ENCODE measurements at regions not wholly inside any gene's neighbourhood (a gene's known extent, or its start where the extent isn't known, plus 50 kb on each side); places are given as distances from the start of the nearest gene placed in this dataset.
"Not testable (repeated sequence)": the region's sequence is repeated elsewhere in the genome, so short reads cannot be mapped to it uniquely, and the experiment has no call there.

GRCh38 chr1:30146448-30146847, 576.9 kb downstream of the MATN1 start:
- H3K4me3 Mint-ChIP-seq: no peak overlapping the region
- H3K27ac Mint-ChIP-seq: no peak overlapping the region
- H3K27me3 Mint-ChIP-seq (ENCODE audit: low read depth): no peaks in the 10 kb centered on the region
- DNase-seq (ENCODE audit: low spot score): no peak
- no peaks in the 10 kb centered on the region for H3K4me1 Mint-ChIP-seq (ENCODE audit: low read depth)
- peaks cover 4% of the 10 kb centered on the region for H3K9me3 Mint-ChIP-seq
- no peaks in the 10 kb centered on the region for H3K36me3 Mint-ChIP-seq (ENCODE audit: low read depth)

- DNase-seq (ENCODE audit: low spot score): no peak
- Mint-ChIP-seq H3K36me3 (ENCODE audit: low read depth) (no peaks in the 10 kb centered on the region), H3K4me3 (no peak overlapping the region), H3K27ac (no peak overlapping the region), H3K4me1 (ENCODE audit: low read depth) (no peaks in the 10 kb centered on the region), H3K9me3 (peaks cover 4% of the 10 kb centered on the region), H3K27me3 (ENCODE audit: low read depth) (no peaks in the 10 kb centered on the region)
Measured at GRCh38 chr1:30145723-30146303, 577.6 kb downstream of the MATN1 start.

GRCh38 chr1:30144831-30145230, 578.6 kb downstream of the MATN1 start:
- no peaks in the 10 kb centered on the region for H3K36me3 Mint-ChIP-seq (ENCODE audit: low read depth)
- no peak overlapping the region for H3K4me3 Mint-ChIP-seq
- H3K9me3 Mint-ChIP-seq: peaks cover 4% of the 10 kb centered on the region
- H3K27ac Mint-ChIP-seq: no peak overlapping the region
- no peak for DNase-seq (ENCODE audit: low spot score)
- no peaks in the 10 kb centered on the region for H3K27me3 Mint-ChIP-seq (ENCODE audit: low read depth)
- no peaks in the 10 kb centered on the region for H3K4me1 Mint-ChIP-seq (ENCODE audit: low read depth)

GRCh38 chr1:30143517-30143916, 579.9 kb downstream of the MATN1 start:
- H3K4me1 Mint-ChIP-seq (ENCODE audit: low read depth): no peaks in the 10 kb centered on the region
- no peak overlapping the region for H3K27ac Mint-ChIP-seq
- no peak for DNase-seq (ENCODE audit: low spot score)
- H3K4me3 Mint-ChIP-seq: no peak overlapping the region
- peaks cover 4% of the 10 kb centered on the region for H3K9me3 Mint-ChIP-seq
- no peaks in the 10 kb centered on the region for H3K27me3 Mint-ChIP-seq (ENCODE audit: low read depth)
- H3K36me3 Mint-ChIP-seq (ENCODE audit: low read depth): no peaks in the 10 kb centered on the region

GRCh38 chr1:30140566-30140965, 582.8 kb downstream of the MATN1 start:
- DNase-seq (ENCODE audit: low spot score): no peak
- Mint-ChIP-seq H3K27ac (no peak overlapping the region), H3K4me1 (ENCODE audit: low read depth) (no peaks in the 10 kb centered on the region), H3K4me3 (no peak overlapping the region), H3K27me3 (ENCODE audit: low read depth) (no peaks in the 10 kb centered on the region), H3K36me3 (ENCODE audit: low read depth) (no peaks in the 10 kb centered on the region), H3K9me3 (peaks cover 4% of the 10 kb centered on the region)

GRCh38 chr1:30138891-30139290, 584.5 kb downstream of the MATN1 start:
- Mint-ChIP-seq H3K4me3 (no peak overlapping the region), H3K27ac (no peak overlapping the region), H3K4me1 (ENCODE audit: low read depth) (no peaks in the 10 kb centered on the region), H3K9me3 (no peaks in the 10 kb centered on the region), H3K27me3 (ENCODE audit: low read depth) (no peaks in the 10 kb centered on the region), H3K36me3 (ENCODE audit: low read depth) (no peaks in the 10 kb centered on the region)
- no peak for DNase-seq (ENCODE audit: low spot score)

- Mint-ChIP-seq H3K4me1 (ENCODE audit: low read depth) (no peaks in the 10 kb centered on the region), H3K27me3 (ENCODE audit: low read depth) (no peaks in the 10 kb centered on the region), H3K9me3 (no peaks in the 10 kb centered on the region), H3K4me3 (no peak overlapping the region), H3K36me3 (ENCODE audit: low read depth) (no peaks in the 10 kb centered on the region), H3K27ac (no peak overlapping the region)
- no peak for DNase-seq (ENCODE audit: low spot score)
Measured at GRCh38 chr1:30137001-30137400, 586.4 kb downstream of the MATN1 start.

- no peaks in the 10 kb centered on the region for H3K36me3 Mint-ChIP-seq (ENCODE audit: low read depth)
- H3K4me3 Mint-ChIP-seq: no peak overlapping the region
- no peak for DNase-seq (ENCODE audit: low spot score)
- H3K27ac Mint-ChIP-seq: no peak overlapping the region
- H3K9me3 Mint-ChIP-seq: no peaks in the 10 kb centered on the region
- no peaks in the 10 kb centered on the region for H3K4me1 Mint-ChIP-seq (ENCODE audit: low read depth)
- H3K27me3 Mint-ChIP-seq (ENCODE audit: low read depth): no peaks in the 10 kb centered on the region
Measured at GRCh38 chr1:30135698-30136097, 587.7 kb downstream of the MATN1 start.

GRCh38 chr1:30134466-30135217, 588.7 kb downstream of the MATN1 start:
- H3K36me3 Mint-ChIP-seq (ENCODE audit: low read depth): no peaks in the 10 kb centered on the region
- H3K4me3 Mint-ChIP-seq: no peak overlapping the region
- no peaks in the 10 kb centered on the region for H3K27me3 Mint-ChIP-seq (ENCODE audit: low read depth)
- no peaks in the 10 kb centered on the region for H3K9me3 Mint-ChIP-seq
- H3K27ac Mint-ChIP-seq: no peak overlapping the region
- no peak for DNase-seq (ENCODE audit: low spot score)
- no peaks in the 10 kb centered on the region for H3K4me1 Mint-ChIP-seq (ENCODE audit: low read depth)

- no peaks in the 10 kb centered on the region for H3K27me3 Mint-ChIP-seq (ENCODE audit: low read depth)
- no peak overlapping the region for H3K4me3 Mint-ChIP-seq
- H3K9me3 Mint-ChIP-seq: no peaks in the 10 kb centered on the region
- no peaks in the 10 kb centered on the region for H3K36me3 Mint-ChIP-seq (ENCODE audit: low read depth)
- H3K4me1 Mint-ChIP-seq (ENCODE audit: low read depth): no peaks in the 10 kb centered on the region
- no peak overlapping the region for H3K27ac Mint-ChIP-seq
- DNase-seq (ENCODE audit: low spot score): no peak
Measured at GRCh38 chr1:30133414-30134055, 589.9 kb downstream of the MATN1 start.

- H3K4me3 Mint-ChIP-seq: no peak overlapping the region
Measured at GRCh38 chr1:30132602-30133286, 590.6 kb downstream of the MATN1 start.

GRCh38 chr1:30130566-30130965, 592.8 kb downstream of the MATN1 start:
- H3K27ac Mint-ChIP-seq; DNase-seq (ENCODE audit: low spot score); H3K4me1 Mint-ChIP-seq (ENCODE audit: low read depth); H3K27me3 Mint-ChIP-seq (ENCODE audit: low read depth); H3K36me3 Mint-ChIP-seq (ENCODE audit: low read depth); H3K9me3 Mint-ChIP-seq; H3K4me3 Mint-ChIP-seq: not testable (repeated sequence)

More at GRCh38 chr1:30132602-30133286, 590.6 kb downstream of the MATN1 start:
- Mint-ChIP-seq H3K4me1 (ENCODE audit: low read depth) (no peaks in the 10 kb centered on the region), H3K27me3 (ENCODE audit: low read depth) (no peaks in the 10 kb centered on the region), H3K27ac (no peak overlapping the region), H3K36me3 (ENCODE audit: low read depth) (no peaks in the 10 kb centered on the region), H3K9me3 (no peaks in the 10 kb centered on the region)
- DNase-seq (ENCODE audit: low spot score): no peak

- H3K9me3 Mint-ChIP-seq: no peaks in the 10 kb centered on the region
- H3K4me1 Mint-ChIP-seq (ENCODE audit: low read depth): no peaks in the 10 kb centered on the region
- DNase-seq (ENCODE audit: low spot score): no peak
- H3K36me3 Mint-ChIP-seq (ENCODE audit: low read depth): no peaks in the 10 kb centered on the region
- H3K27me3 Mint-ChIP-seq (ENCODE audit: low read depth): no peaks in the 10 kb centered on the region
- no peak overlapping the region for H3K4me3 Mint-ChIP-seq
- no peak overlapping the region for H3K27ac Mint-ChIP-seq
Measured at GRCh38 chr1:30130099-30130498, 593.3 kb downstream of the MATN1 start.

- Mint-ChIP-seq H3K4me1 (ENCODE audit: low read depth) (no peaks in the 10 kb centered on the region), H3K36me3 (ENCODE audit: low read depth) (no peaks in the 10 kb centered on the region), H3K27me3 (ENCODE audit: low read depth) (no peaks in the 10 kb centered on the region), H3K4me3 (no peak overlapping the region), H3K9me3 (no peaks in the 10 kb centered on the region), H3K27ac (no peak overlapping the region)
- no peak for DNase-seq (ENCODE audit: low spot score)
Measured at GRCh38 chr1:30129421-30130055, 593.8 kb downstream of the MATN1 start.
